Aorta (tissue), 5 donors: ENCODE measurements at regions not wholly inside any gene's neighbourhood (a gene's known extent, or its start where the extent isn't known, plus 50 kb on each side); places are given as distances from the start of the nearest gene placed in this dataset.

Experiments
- ATAC-seq: fragments of 200-7000 bp; cut with Tn5 transposase; one replicate; pipeline ENCODE4 v1.9.1; 2022; ENCODE audit warnings: moderate library complexity; ENCODE audit not compliant: low FRiP score
- DNase-seq, 2 donors: peaks; one replicate each; pipeline ENCODE4 v3.0.0-alpha.2; 2020
- H3K27ac ChIP-seq, 2 donors: one replicate each; pipeline ENCODE4 v1.5.1; 2013; ENCODE audit warnings: low read length in 2 of 2, mild to moderate bottlenecking in 2 of 2, moderate library complexity in 2 of 2, control low read depth in 1 of 2, inconsistent platforms in 1 of 2, low read depth in 1 of 2
- H3K27me3 ChIP-seq, 2 donors: one replicate each; pipeline ENCODE4 v1.6.1; 2013; ENCODE audit warnings: control low read depth in 1 of 2, low read length in 1 of 2, mild to moderate bottlenecking in 1 of 2, moderate library complexity in 1 of 2; ENCODE audit not compliant: insufficient read depth in 2 of 2, control insufficient read depth in 1 of 2
- H3K36me3 ChIP-seq, 2 donors: one replicate each; pipeline ENCODE4 v1.6.1; 2013; ENCODE audit warnings: control low read depth in 1 of 2, low read length in 1 of 2, mild to moderate bottlenecking in 1 of 2; ENCODE audit not compliant: insufficient read depth in 2 of 2, control insufficient read depth in 1 of 2
- H3K4me1 ChIP-seq, 2 donors: one replicate each; pipeline ENCODE4 v1.6.1; 2013; ENCODE audit warnings: low read length in 2 of 2, control low read depth in 1 of 2, mild to moderate bottlenecking in 1 of 2, moderate library complexity in 1 of 2; ENCODE audit not compliant: insufficient read depth in 2 of 2, control insufficient read depth in 1 of 2
- H3K4me3 ChIP-seq, 2 donors: one replicate each; pipeline ENCODE4 v1.5.1; 2013; ENCODE audit warnings: low read length in 2 of 2, control low read depth in 1 of 2, mild to moderate bottlenecking in 1 of 2
- H3K9me3 ChIP-seq: one replicate; pipeline ENCODE4 v1.6.1; 2013; ENCODE audit warnings: mild to moderate bottlenecking, low read length; ENCODE audit not compliant: control insufficient read depth
- WGBS, 2 donors: extraction: QIAGEN DNeasy Blood & Tissue Kit; methylation state at CpG; one replicate each; pipeline ENCODE4 v1.1.7; 2013; 5-methylcytosine and 5-hydroxymethylcytosine counted together
- intact Hi-C, 2 donors: fragments of 100-400 bp; cut with DNase I; formaldehyde crosslinking; loops; one replicate each; pipeline versions ENCODE4 v1.14.2 to v1.15.0; 2022
- donor health status: healthy with polysubstance abuse.
- donor health status: Bipolar disorder and iron deficiency.
- donor health status: DM: no; HTN: no; CAD: no.
- donor health status: DM: no; HTN: no; CAD: no.
- donor health status: DM: yes; HTN: yes; CAD: no.

DNA sequence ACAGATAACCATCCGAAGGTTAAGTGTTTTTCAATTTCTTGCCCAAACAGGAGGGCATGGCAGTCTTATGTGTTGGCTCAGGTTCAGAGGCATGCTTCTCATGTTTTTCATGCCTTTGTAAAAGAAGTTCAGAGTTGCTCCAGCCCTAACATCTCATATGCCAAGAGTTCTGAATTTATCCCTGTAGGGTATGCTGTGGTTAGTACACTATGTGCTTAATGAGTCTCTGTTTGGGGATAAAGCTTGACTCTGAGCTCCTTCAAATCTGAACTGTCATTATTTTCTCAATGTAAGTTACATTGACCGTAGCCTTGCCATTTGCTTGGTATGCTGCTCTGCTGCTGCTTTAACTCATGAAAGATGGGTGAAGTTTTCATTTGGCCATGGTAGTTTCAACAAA is 67.9 kb upstream of the PNPT1 start:
- DNase-seq: no peak
- no peaks in the 10 kb centered on the region for H3K9me3 ChIP-seq
- H3K27me3 ChIP-seq: no peaks in the 10 kb centered on the region
- intact Hi-C loops: no loop called here
- peak overlapping the region in 1 of 2 donors; percentile 22 for H3K27ac ChIP-seq
- WGBS, 2 donors: 13 to 22% methylated on average over 2 of the region's 2 CpGs
- no peak overlapping the region for H3K4me3 ChIP-seq
- H3K36me3 ChIP-seq: no peaks in the 10 kb centered on the region
- no peak for ATAC-seq
- H3K4me1 ChIP-seq: no peaks in the 10 kb centered on the region

DNA sequence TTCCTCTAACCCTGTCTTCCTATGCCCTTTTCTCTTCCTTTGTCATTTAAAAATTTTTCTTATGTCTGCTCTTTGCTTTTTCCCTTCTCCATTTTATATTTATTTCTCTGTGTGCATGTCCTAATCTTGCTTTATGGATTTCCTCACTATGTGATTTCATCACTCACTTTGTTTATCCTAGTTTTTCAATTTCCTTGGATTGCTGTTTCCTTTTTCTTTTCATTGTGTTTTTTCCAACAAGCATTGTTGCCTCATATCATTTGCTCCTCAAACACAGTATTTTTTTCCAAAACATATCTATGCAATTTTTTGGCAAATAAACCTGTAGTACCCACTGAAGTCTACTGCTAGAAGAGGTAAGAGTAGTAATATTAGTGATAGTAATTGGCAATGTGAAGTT is 67.4 kb upstream of the PNPT1 start:
- ATAC-seq (no peak), DNase-seq (no peak)
- Histone ChIP-seq H3K4me3 (no peak overlapping the region), H3K9me3 (no peaks in the 10 kb centered on the region), H3K27ac (no peak overlapping the region), H3K4me1 (no peaks in the 10 kb centered on the region), H3K27me3 (no peaks in the 10 kb centered on the region), H3K36me3 (no peaks in the 10 kb centered on the region)
- intact Hi-C loops: no loop called here

DNA sequence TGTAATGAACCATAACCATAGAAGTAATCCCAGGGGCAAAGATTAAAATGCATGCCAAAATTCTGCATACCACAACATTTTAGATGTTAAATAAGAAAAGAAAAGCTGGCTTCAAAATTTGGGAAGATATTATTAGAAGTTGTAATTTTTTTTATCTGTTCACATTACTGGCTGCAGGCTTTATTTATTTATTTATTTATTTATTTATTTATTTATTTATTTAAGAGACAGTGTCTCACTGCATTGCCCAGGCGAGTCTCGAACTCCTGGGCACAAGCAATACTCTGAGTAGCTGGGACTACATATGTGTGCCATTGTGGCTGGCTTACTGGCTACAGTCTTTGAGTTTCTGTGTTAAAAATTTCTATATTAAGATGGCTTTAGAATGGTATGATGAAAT is 66.5 kb upstream of the PNPT1 start:
- WGBS, 2 donors: 94 to 100% methylated on average over 2 of the region's 2 CpGs

GRCh38 chr2:55759271-55759921 is 65.8 kb upstream of the PNPT1 start:
- 84 to 92% methylated on average over 5 of the region's 5 CpGs for WGBS, 2 donors
- H3K4me1 ChIP-seq: no peaks in the 10 kb centered on the region
- no peak overlapping the region for H3K27ac ChIP-seq
- no peaks in the 10 kb centered on the region for H3K27me3 ChIP-seq
- H3K9me3 ChIP-seq: no peaks in the 10 kb centered on the region
- ATAC-seq (no peak), DNase-seq (no peak)
- H3K4me3 ChIP-seq: no peak overlapping the region
- intact Hi-C loops: no loop called here
- no peaks in the 10 kb centered on the region for H3K36me3 ChIP-seq

More for the DNA sequence above, 66.5 kb upstream of the PNPT1 start:
- Histone ChIP-seq H3K27ac (no peak overlapping the region), H3K36me3 (no peaks in the 10 kb centered on the region), H3K4me1 (no peaks in the 10 kb centered on the region), H3K4me3 (no peak overlapping the region), H3K9me3 (no peaks in the 10 kb centered on the region), H3K27me3 (no peaks in the 10 kb centered on the region)
- intact Hi-C loops: no loop called here
- no peak for DNase-seq
- ATAC-seq: no peak

- H3K27me3 ChIP-seq: no peaks in the 10 kb centered on the region
- H3K4me3 ChIP-seq: no peak overlapping the region
- no peaks in the 10 kb centered on the region for H3K9me3 ChIP-seq
- DNase-seq (no peak), ATAC-seq (no peak)
- H3K27ac ChIP-seq: no peak overlapping the region
- intact Hi-C loops: no loop called here
- H3K36me3 ChIP-seq: no peaks in the 10 kb centered on the region
- no peaks in the 10 kb centered on the region for H3K4me1 ChIP-seq
- 0 to 2% methylated on average over 1 of the region's 1 CpG for WGBS, 2 donors
These were observed 58.3 kb upstream of the PNPT1 start for GRCh38 chr2:55751966-55752365.

GRCh38 chr2:55743583-55743982 is 49.9 kb upstream of the PNPT1 start:
- no peak for ATAC-seq
- Histone ChIP-seq H3K4me1 (no peaks in the 10 kb centered on the region), H3K4me3 (no peak overlapping the region), H3K27me3 (no peaks in the 10 kb centered on the region), H3K27ac (no peak overlapping the region), H3K36me3 (no peaks in the 10 kb centered on the region), H3K9me3 (no peaks in the 10 kb centered on the region)
- WGBS, 2 donors: 79 to 86% methylated on average over 1 of the region's 1 CpG
- intact Hi-C loops: no loop called here
- no peak for DNase-seq
